CD4-positive, alpha-beta T cell treated with Interleukin-6 for 4 hours (primary cell): ENCODE measurements at regions not wholly inside any gene's neighbourhood (a gene's known extent, or its start where the extent isn't known, plus 50 kb on each side); places are given as distances from the start of the nearest gene placed in this dataset.

Experiments
- DNase-seq: peaks from one replicate; pipeline ENCODE4 v3.0.0-alpha.2; 2020; ENCODE audit warnings: mixed read lengths

- DNase-seq, result no peak
These were observed 321.9 kb downstream of the ZSWIM6 start for GRCh38 chr5:61653807-61654580.

GRCh38 chr5:61654876-61655275 lies 322.8 kb downstream of the ZSWIM6 start:
- DNase-seq, result no peak

- DNase-seq, result no peak
These were observed 325.0 kb downstream of the ZSWIM6 start for GRCh38 chr5:61657010-61657409.

- DNase-seq, result no peak
These were observed 325.6 kb downstream of the ZSWIM6 start for GRCh38 chr5:61657686-61658085.

- peak; percentile 85 for DNase-seq
These were observed 326.5 kb downstream of the ZSWIM6 start for GRCh38 chr5:61658592-61659008.

GRCh38 chr5:61659221-61659696 lies 327.2 kb downstream of the ZSWIM6 start:
- DNase-seq, result no peak

- no peak for DNase-seq
These were observed 330.6 kb downstream of the ZSWIM6 start for GRCh38 chr5:61662670-61663069.

- DNase-seq, result no peak
These were observed 334.1 kb downstream of the ZSWIM6 start for GRCh38 chr5:61666064-61666621.

GRCh38 chr5:61667525-61668218 lies 335.6 kb downstream of the ZSWIM6 start:
- no peak for DNase-seq

- no peak for DNase-seq
These were observed 337.5 kb downstream of the ZSWIM6 start for GRCh38 chr5:61669531-61669930.

- DNase-seq, result no peak
These were observed 338.9 kb downstream of the ZSWIM6 start for GRCh38 chr5:61670941-61671340.

GRCh38 chr5:61673007-61673735 lies 341.1 kb downstream of the ZSWIM6 start:
- no peak for DNase-seq

- DNase-seq, result no peak
These were observed 342.3 kb downstream of the ZSWIM6 start for GRCh38 chr5:61674378-61674777.

GRCh38 chr5:61675015-61675692 lies 343.1 kb downstream of the ZSWIM6 start:
- no peak for DNase-seq

GRCh38 chr5:61677220-61677619 lies 345.2 kb downstream of the ZSWIM6 start:
- no peak for DNase-seq

- DNase-seq, result no peak
These were observed 346.9 kb downstream of the ZSWIM6 start for GRCh38 chr5:61678966-61679365.

- no peak for DNase-seq
These were observed 347.5 kb downstream of the ZSWIM6 start for GRCh38 chr5:61679562-61679961.

GRCh38 chr5:61680247-61680646 lies 348.2 kb downstream of the ZSWIM6 start:
- no peak for DNase-seq

GRCh38 chr5:61683148-61683547 lies 351.1 kb downstream of the ZSWIM6 start:
- DNase-seq, result no peak

- no peak for DNase-seq
These were observed 351.9 kb downstream of the ZSWIM6 start for GRCh38 chr5:61683926-61684325.

GRCh38 chr5:61686491-61687257 lies 354.6 kb downstream of the ZSWIM6 start:
- no peak for DNase-seq

- DNase-seq, result no peak
These were observed 355.3 kb downstream of the ZSWIM6 start for GRCh38 chr5:61687371-61687770.
